GM20000 (cell line): ENCODE measurements at regions not wholly inside any gene's neighbourhood (a gene's known extent, or its start where the extent isn't known, plus 50 kb on each side); places are given as distances from the start of the nearest gene placed in this dataset.

Experiments
- DNase-seq: peaks from one replicate; pipeline ENCODE4 v3.0.0; 2012; ENCODE audit warnings: low spot score
- TF ChIP-seq, protein P1 (sequence below): IDR thresholded peaks from 2 replicates; pipeline ENCODE4 v1.5.1; 2012; ENCODE audit warnings: mild to moderate bottlenecking, control low read depth; ENCODE audit errors: extremely low read depth, missing control alignments

DNA sequence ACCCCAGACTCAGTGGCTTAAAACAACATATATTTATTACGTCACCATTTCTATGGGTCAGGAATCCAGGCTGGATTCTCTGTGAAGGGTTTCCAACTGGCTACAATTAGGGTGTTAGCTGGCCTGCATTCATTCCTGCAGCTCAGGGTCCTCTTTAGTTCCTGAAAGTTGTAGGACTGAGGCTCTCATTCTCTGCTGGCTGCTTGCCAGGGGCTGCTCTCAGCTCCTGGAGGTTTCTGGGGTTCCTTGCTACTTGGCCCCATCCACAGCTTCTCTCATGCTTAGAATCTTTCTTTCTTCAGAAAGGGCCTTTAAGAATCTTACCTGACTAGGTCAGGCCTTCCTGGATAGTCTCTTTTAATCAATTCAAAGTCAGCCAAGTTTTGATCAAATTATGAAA, 424.6 kb downstream of the GADD45G start:
- DNase-seq, result no peak
- TF ChIP-seq, protein P1, sequence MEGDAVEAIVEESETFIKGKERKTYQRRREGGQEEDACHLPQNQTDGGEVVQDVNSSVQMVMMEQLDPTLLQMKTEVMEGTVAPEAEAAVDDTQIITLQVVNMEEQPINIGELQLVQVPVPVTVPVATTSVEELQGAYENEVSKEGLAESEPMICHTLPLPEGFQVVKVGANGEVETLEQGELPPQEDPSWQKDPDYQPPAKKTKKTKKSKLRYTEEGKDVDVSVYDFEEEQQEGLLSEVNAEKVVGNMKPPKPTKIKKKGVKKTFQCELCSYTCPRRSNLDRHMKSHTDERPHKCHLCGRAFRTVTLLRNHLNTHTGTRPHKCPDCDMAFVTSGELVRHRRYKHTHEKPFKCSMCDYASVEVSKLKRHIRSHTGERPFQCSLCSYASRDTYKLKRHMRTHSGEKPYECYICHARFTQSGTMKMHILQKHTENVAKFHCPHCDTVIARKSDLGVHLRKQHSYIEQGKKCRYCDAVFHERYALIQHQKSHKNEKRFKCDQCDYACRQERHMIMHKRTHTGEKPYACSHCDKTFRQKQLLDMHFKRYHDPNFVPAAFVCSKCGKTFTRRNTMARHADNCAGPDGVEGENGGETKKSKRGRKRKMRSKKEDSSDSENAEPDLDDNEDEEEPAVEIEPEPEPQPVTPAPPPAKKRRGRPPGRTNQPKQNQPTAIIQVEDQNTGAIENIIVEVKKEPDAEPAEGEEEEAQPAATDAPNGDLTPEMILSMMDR, result no peak

DNA sequence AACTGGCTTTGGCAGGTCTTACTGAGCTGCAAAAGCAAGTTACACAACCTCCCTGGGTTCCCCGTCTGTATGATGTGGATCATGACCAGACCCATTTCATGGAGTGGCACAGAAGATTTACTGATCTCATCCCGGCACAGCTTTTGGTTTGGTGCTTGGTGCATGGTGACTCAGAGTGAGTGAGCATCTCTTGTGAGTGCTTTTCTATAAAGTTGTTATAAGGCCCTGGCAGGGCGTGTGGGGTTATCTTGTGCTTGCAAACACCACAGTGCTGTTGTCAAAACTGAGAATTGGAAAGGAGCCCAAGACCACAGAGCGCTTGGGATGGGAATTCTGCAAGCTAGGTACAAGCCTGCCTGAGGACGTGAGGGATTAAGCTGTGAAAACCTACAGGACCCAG, 425.2 kb downstream of the GADD45G start:
- DNase-seq, result no peak
- TF ChIP-seq, protein P1, result no peak

DNA sequence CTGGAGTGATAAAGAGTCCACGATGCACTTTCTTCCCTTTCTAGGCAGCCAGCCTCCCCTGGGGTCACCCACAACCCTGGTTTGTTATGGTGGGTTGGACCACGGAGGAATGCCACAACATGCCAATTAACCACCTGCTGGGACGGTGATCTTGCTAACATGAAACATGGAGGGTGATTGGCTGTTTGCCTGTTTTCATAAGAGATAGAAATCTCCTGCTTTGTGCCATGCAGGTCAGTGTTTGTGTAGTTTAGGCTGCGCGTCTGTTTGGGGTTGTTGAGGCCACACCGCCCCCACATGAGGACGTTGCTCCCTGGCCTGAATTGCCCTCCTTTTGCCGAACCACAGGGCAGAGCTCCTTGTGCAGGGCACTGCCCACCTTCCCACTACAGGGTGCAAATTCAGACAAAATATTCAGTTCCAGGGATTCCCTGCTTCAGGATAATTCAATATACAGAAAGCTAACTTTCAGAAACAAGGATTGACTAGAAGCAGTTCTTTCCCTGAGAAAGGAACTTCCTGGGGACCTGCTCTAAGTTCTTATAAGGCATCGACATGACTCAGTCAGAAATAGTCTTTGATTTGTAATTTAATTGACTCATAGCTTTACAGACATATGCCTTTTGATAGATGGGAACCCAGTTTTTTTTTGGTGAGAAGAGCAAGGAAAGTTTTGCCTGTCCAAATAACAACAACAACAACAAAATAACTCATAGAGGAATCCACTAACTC, 427.6 kb downstream of the GADD45G start:
- TF ChIP-seq, protein P1, result no peak
- DNase-seq, result no peak

DNA sequence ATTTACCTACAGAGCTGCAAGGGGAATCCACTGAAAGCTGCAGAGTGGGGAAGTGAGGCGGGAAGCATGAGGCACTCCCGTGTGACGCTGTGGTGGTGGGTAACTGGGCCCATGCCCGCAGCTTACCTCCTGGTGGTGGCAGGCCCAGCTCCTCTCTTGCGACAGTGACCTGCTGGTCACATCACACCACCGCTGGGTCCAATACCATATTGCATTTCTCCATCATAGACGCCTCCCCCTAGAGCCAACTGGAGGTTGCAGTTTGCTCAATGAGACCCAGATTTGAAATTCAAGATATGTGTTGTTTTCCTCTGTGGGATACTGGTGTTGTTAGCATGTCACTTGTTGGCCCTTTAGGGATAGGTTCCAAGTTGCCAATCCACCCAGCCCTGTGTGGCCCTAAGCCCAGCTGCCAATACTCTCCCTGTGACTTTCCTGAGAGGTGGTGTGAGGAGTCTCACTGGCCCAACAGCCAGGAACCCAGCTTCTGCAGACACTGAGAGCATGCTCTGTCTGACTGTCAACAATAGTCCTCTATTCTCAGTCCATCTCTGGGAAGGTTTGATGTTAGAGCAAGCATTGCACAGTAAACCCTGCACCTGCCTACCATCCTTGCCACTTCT, 428.3 kb downstream of the GADD45G start:
- TF ChIP-seq, protein P1, result no peak
- no peak for DNase-seq

DNA sequence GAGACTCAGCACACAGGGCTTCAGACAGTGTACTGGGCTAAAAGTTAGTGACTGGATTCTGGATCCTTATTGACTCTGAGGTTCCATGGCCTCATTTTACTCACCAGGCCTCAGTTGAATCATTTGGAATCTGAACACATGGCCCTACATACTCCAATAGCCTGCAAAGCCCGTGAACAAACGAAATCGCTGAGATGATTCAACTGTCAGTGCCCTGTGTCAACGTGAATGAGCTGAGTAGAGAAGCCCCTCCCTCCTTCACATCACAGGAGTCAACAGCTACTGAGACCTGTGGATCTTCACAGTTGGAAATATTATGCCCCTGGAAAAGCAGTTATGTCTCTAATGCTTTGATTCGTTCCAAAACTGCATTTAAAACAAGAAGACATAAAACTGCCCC, 429.3 kb downstream of the GADD45G start:
- TF ChIP-seq, protein P1, result no peak
- DNase-seq, result no peak

DNA sequence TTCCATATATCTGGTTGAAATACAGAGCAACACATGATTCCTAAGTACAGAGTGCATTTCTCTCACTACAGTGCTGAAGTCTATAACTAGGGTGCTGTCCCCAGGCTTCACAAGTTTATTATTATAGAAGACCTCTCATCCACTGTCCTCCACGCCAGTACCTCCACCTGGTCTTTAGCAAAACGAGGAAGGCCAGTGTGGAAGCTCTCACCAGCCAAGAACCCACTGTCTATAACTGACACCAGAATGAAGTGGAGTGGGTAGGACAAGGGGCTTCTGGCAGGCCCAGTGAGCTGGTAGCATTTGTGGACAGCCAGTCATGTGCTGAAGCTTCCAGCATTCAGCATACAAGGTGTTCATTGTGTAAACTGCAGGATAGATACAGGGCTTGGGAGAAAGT, 430.7 kb downstream of the GADD45G start:
- TF ChIP-seq, protein P1, result no peak
- DNase-seq, result no peak

DNA sequence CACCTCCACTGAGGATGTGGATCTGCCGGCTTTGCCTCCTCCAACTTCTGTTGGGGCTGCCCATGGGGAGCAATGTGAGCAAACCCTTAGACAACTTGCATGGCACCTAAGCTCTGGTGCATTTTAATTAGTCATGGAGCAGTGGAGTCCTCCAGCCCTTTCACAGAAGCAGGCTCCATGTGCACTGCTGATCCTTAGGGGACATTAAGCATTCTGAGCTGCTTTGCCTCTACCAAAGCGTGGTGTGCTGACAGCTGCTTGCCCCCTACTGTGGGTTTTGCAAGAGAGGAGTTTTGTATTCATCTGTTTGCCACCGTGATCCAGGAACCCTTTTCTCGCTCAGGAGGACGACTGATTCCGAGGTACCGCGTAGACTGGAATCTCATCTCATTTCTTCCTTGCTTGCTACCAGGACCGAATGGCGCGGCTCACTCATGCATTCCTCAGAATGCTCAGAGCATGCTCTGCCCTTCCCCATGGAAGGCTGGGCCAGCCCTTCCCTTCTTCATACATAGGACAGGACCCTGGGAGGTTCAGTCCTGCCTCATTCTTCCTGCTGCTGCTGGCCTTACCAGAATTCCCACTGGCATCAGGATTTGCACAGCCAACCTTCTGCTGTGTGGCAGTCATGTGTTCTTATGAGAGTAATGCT, 432.5 kb downstream of the GADD45G start:
- DNase-seq, result no peak
- TF ChIP-seq, protein P1, result no peak
